ENCODE measurements at regions not wholly inside any gene's neighbourhood (a gene's known extent, or its start where the extent isn't known, plus 50 kb on each side); places are given as distances from the start of the nearest gene placed in this dataset.
"Not testable (repeated sequence)": the region's sequence is repeated elsewhere in the genome, so short reads cannot be mapped to it uniquely, and the experiment has no call there.

DNA sequence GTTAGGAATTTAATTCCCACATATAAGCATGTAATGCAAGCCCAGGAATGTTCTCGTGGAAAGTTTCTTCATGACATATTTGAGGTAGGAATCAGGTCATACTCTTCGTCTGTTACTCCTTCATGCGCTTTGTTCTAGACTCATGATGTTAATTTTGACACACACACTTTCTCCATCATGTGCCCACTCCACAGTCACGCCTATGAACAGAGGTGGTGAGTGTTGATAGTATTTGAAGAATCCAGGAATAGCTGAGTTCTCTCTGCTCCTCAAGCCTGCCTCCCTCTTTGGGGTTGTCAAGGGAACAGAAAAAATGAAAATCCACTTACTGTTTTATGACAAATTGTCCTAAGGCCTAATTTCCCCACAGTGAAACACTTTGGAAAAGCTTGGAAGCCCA lies 117.3 kb upstream of the SERPINE2 start:
- no peak for DNase-seq
- H3K27me3 Mint-ChIP-seq (ENCODE audit: insufficient read depth), result no peaks in the 10 kb centered on the region; the same call in 1 of the 2 replicates
- TF ChIP-seq, protein P1, sequence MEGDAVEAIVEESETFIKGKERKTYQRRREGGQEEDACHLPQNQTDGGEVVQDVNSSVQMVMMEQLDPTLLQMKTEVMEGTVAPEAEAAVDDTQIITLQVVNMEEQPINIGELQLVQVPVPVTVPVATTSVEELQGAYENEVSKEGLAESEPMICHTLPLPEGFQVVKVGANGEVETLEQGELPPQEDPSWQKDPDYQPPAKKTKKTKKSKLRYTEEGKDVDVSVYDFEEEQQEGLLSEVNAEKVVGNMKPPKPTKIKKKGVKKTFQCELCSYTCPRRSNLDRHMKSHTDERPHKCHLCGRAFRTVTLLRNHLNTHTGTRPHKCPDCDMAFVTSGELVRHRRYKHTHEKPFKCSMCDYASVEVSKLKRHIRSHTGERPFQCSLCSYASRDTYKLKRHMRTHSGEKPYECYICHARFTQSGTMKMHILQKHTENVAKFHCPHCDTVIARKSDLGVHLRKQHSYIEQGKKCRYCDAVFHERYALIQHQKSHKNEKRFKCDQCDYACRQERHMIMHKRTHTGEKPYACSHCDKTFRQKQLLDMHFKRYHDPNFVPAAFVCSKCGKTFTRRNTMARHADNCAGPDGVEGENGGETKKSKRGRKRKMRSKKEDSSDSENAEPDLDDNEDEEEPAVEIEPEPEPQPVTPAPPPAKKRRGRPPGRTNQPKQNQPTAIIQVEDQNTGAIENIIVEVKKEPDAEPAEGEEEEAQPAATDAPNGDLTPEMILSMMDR (IDR thresholded peaks at IDR 0.05), result no peak
- H3K4me1 Mint-ChIP-seq (ENCODE audit: low read depth), result peaks cover 34% of the 10 kb centered on the region
- no peak overlapping the region for H3K4me3 Mint-ChIP-seq
- no peak overlapping the region; the same call in 1 of the 2 replicates for H3K27ac Mint-ChIP-seq
- H3K9me3 Mint-ChIP-seq, result peaks cover 5% of the 10 kb centered on the region; the same call in 1 of the 2 replicates
- peaks cover 4% of the 10 kb centered on the region; the same call in 1 of the 2 replicates for H3K36me3 Mint-ChIP-seq (ENCODE audit: low read depth)

DNA sequence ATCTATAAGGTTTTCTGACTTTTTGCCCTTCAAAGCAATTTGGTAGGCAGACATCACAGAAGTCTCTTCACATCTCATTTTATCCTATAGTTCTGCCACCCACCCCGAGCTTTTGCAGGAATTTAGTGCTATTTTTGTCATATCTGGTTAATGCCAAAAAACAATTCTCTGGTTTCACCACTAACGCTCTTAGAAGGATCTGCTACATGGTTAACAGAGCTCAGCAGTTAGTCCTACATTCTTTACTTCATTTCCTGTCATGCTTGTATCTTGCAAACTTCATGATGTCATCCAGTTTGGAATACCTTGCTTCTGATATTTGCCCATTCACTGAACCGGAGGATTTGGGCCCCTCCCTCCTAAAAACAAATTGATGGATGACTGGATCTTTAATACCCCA lies 116.8 kb upstream of the SERPINE2 start:
- Mint-ChIP-seq H3K4me1 (ENCODE audit: low read depth) (peaks cover 34% of the 10 kb centered on the region), H3K9me3 (peaks cover 5% of the 10 kb centered on the region; the same call in 1 of the 2 replicates), H3K27ac (no peak overlapping the region; the same call in 1 of the 2 replicates), H3K36me3 (ENCODE audit: low read depth) (peaks cover 5% of the 10 kb centered on the region; the same call in 1 of the 2 replicates), H3K27me3 (ENCODE audit: insufficient read depth) (no peaks in the 10 kb centered on the region; the same call in 1 of the 2 replicates), H3K4me3 (no peak overlapping the region)
- TF ChIP-seq, protein P1 (IDR thresholded peaks at IDR 0.05), result no peak
- peak; percentile 19 for DNase-seq

DNA sequence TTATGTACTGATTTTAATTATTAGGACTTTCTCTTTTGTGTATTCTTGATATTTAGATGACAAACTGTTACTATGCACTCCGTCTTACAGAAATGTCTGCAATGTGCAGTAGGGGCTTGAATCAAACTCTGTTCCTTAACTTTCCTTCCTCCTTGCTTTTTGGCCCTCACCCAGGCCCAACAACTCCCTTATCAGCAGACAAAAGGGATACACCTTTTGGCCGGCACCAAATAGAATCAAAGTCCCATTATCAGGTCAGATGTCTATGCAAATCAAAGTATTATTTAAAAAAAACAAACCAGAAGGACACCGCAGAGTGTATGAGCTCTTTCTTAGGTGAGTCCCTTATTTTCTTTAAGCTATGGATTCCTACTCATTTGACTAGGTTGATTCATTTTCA lies 116.3 kb upstream of the SERPINE2 start:
- Mint-ChIP-seq H3K4me1 (ENCODE audit: low read depth) (peaks cover 34% of the 10 kb centered on the region), H3K27ac (no peak overlapping the region), H3K27me3 (ENCODE audit: insufficient read depth) (no peaks in the 10 kb centered on the region; the same call in 1 of the 2 replicates), H3K36me3 (ENCODE audit: low read depth) (peaks cover 5% of the 10 kb centered on the region; the same call in 1 of the 2 replicates), H3K4me3 (no peak overlapping the region), H3K9me3 (peaks cover 5% of the 10 kb centered on the region; the same call in 1 of the 2 replicates)
- TF ChIP-seq, protein P1 (IDR thresholded peaks at IDR 0.05), result no peak
- DNase-seq, result no peak

DNA sequence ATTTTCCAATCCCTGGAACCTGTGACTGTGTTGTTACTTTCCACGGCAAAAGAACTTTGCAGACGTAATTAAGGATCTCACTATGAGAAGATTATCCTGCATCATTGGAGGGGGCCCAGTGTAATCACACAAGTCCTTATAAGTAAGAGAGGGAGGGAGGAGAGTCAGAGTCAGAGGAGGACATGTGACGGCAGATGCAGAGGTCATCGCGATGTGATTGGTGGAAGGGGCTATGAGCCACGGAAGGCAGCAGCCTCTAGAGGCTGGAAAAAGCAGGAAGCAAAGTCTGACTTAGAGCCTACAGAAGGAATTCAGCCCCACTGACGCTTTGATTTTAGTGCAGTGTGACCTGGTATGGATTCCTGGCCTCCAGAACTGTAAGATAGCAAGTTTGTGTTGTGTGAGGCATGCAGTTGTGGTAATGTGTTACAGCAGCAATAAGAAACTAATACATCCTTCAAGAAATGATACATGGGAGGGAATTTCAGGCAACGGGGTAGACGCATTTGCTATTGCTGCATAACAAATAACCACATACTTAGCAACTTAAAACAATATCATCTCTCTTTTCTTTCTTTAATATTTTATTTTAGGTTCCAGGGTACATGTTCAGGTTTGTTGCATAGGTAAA lies 112.7 kb upstream of the SERPINE2 start:
- DNase-seq, result no peak
- H3K9me3 Mint-ChIP-seq, result peaks cover 5% of the 10 kb centered on the region; the same call in 1 of the 2 replicates
- peaks cover 50% of the 10 kb centered on the region for H3K4me1 Mint-ChIP-seq (ENCODE audit: low read depth)
- no peak overlapping the region for H3K4me3 Mint-ChIP-seq
- TF ChIP-seq, protein P1 (IDR thresholded peaks at IDR 0.05), result no peak
- H3K36me3 Mint-ChIP-seq (ENCODE audit: low read depth), result peaks cover 8% of the 10 kb centered on the region; the same call in 1 of the 2 replicates
- H3K27me3 Mint-ChIP-seq (ENCODE audit: insufficient read depth), result no peaks in the 10 kb centered on the region
- no peak overlapping the region for H3K27ac Mint-ChIP-seq

DNA sequence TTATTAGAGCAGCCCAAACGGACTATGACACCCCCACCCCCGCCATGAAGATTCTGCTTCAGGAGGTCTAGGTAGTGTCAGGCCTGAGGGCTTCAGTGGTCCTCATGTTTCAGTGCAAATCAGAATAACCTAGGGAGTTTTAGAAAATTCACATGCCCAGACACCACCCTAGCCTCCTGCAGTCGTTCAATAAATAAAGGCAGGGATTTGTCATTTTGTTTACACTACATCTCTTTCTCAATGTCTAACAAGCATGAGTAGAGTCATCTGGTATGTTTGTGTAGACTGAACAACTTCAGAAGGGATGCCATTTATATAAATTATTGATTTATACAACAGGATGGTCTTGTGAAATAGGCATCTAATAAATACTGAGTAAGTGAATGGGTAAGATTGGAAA lies 112.1 kb upstream of the SERPINE2 start:
- Mint-ChIP-seq H3K36me3 (ENCODE audit: low read depth) (peaks cover 8% of the 10 kb centered on the region; the same call in 1 of the 2 replicates), H3K4me3 (no peak overlapping the region), H3K27me3 (ENCODE audit: insufficient read depth) (no peaks in the 10 kb centered on the region), H3K27ac (no peak overlapping the region; the same call in 1 of the 2 replicates), H3K9me3 (peaks cover 5% of the 10 kb centered on the region; the same call in 1 of the 2 replicates), H3K4me1 (ENCODE audit: low read depth) (peaks cover 51% of the 10 kb centered on the region)
- TF ChIP-seq, protein P1 (IDR thresholded peaks at IDR 0.05), result no peak
- DNase-seq, result peak; percentile 51

DNA sequence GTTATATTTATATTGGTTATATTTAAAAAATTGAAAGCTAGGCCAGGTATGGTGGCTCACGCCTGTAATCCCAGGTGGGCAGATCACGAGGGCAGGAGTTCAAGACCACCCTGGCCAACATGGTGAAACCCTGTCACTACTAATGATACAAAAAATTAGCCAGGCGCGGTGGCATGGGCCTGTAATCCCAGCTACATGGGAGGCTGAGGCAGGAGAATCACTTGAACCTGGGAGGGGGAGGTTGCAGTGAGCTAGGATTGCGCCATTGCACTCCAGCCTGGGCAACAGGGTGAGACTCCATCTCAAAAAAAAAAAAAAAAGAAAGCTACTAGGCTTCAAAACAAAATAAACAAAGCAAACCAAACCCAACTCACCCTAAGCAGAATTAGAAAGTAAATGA lies 109.0 kb upstream of the SERPINE2 start:
- not testable (repeated sequence) for H3K4me3 Mint-ChIP-seq; DNase-seq; H3K27ac Mint-ChIP-seq; H3K36me3 Mint-ChIP-seq (ENCODE audit: low read depth); H3K9me3 Mint-ChIP-seq; H3K27me3 Mint-ChIP-seq (ENCODE audit: insufficient read depth)
- H3K4me1 Mint-ChIP-seq (ENCODE audit: low read depth), result peaks cover 65% of the 10 kb centered on the region
